Umbilical cord (tissue), 1 donor: ENCODE measurements at regions not wholly inside any gene's neighbourhood (a gene's known extent, or its start where the extent isn't known, plus 50 kb on each side); places are given as distances from the start of the nearest gene placed in this dataset.
"Not testable (repeated sequence)": the region's sequence is repeated elsewhere in the genome, so short reads cannot be mapped to it uniquely, and the experiment has no call there.

Source experiments
- DNase-seq: peaks from one replicate; pipeline ENCODE4 v3.0.0-alpha.2; 2015; ENCODE audit warnings: low spot score

- no peak for DNase-seq
These were observed 140.5 kb upstream of the ZNF536 start for GRCh38 chr19:30231408-30232318.

GRCh38 chr19:30233375-30233774 is 138.8 kb upstream of the ZNF536 start:
- no peak for DNase-seq

DNA sequence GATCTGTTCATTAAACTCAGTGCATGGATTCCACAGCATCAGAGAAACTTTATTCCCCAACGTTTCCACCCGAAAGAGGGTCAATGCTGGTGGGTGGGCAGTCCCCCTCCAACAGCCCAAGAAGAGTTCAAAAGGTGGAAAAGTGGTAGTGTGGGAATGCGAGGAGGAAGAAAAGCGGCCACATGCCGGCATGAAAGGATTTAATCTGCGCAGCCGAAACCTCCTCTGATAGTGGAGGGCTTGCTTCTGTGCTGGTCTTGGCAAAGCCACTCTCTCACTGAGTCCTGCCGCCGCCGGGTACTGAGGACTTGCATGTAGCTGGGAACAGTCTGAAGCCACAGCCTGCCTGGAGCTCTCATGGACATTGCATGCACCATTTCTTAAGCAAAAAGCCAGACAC is 136.2 kb upstream of the ZNF536 start:
- DNase-seq: peak; percentile 22

- no peak for DNase-seq
These were observed 135.6 kb upstream of the ZNF536 start for GRCh38 chr19:30236587-30236986.

- DNase-seq: no peak
These were observed 135.0 kb upstream of the ZNF536 start for GRCh38 chr19:30237140-30237539.

GRCh38 chr19:30240904-30241695 is 131.1 kb upstream of the ZNF536 start:
- DNase-seq: no peak

- DNase-seq: no peak
These were observed 127.7 kb upstream of the ZNF536 start for GRCh38 chr19:30244533-30244932.

- DNase-seq: no peak
These were observed 126.7 kb upstream of the ZNF536 start for GRCh38 chr19:30245401-30246039.

- no peak for DNase-seq
These were observed 122.3 kb upstream of the ZNF536 start for GRCh38 chr19:30249911-30250310.

DNA sequence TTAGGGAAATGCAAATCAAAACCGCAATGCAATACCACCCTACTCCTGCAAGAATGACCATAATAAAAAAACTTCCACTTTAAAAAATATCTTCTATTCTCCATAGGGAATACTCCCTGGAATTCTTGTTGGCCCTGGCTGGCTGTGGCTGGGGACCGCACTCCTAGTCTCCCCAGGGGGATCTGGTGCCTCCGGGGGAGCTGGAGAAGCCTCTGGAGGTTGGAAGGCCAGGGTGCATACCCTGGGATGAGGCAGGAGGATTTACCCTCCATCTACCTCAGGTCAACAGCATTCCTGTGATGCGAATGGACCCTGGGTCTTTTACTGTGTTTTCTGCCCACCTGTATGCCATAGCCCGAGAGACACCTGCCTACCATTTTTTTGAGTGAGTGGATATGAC is 120.0 kb upstream of the ZNF536 start:
- no peak for DNase-seq

- no peak for DNase-seq
These were observed 118.6 kb upstream of the ZNF536 start for GRCh38 chr19:30253581-30253996.

GRCh38 chr19:30254158-30254557 is 118.0 kb upstream of the ZNF536 start:
- no peak for DNase-seq

DNA sequence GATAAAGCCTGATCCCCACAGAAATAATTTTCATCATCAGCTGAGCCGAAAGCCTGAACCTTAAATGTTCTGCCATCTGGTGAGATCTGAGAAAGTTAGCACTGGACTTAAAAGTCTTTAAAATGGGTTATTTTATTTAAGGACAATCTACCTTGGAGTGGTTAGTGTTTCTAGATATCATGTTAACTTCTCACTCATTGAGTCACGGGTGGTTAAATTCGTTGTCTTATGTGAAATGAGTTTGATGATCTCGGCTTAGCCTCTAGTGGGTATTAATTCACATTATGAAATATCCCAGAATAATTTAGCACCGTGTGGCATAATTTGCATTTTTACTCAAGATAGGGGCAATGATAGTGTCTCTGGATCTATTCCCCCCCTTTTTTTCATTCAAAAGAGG is 117.4 kb upstream of the ZNF536 start:
- DNase-seq: no peak

DNA sequence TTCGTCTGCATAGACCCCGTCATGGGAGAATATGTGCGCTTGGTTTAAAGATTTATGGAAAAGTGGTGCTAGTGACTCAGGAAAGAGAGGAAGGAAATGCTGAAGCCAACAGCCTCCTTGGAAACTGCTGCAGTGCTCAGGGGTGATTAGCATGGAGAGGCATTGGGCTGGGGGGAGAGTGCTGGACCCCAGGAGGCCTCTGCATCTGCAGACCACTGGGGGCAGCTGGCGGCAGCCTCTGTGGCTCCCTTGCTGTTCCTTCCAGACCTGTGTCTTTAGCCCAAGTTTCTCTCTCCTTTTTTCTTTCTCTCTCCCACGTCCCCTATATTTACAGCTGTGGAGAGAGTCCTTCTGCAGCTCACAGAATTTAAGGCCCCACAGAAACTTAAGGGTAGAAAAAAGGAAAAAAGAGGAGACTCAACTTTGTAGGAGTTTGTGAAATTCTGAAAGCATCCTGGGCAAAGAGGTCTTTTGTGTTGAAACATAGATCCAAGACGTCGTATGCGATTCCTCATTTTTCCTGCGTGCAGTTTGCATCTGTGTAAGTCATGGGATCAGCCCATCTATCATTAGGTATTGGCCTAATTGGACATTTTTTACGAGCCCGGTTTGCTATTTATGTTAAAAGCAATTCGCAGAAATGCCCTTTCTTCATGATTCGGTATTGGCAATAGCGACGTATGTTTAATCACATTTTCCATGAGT is 116.2 kb upstream of the ZNF536 start:
- peak; percentile 12 for DNase-seq

DNA sequence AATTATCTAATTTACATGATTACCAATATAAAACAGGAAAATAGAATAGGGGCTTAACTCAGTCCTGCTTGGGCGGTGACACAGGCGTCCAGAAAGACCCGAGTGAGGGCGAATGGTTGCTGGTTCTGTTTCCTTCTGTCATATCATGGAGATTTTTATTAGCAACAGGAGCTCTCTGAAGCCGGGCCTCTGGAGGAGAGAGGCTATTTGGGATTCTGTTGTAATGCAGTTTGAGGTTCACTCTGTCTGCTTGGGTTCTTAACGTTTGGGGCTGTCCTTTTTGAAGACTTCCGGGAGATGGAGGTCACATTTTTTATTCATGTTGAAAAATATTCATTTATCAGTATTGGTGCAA is 115.7 kb upstream of the ZNF536 start:
- peak; percentile 3 for DNase-seq

GRCh38 chr19:30263830-30264381 is 108.3 kb upstream of the ZNF536 start:
- peak; percentile 29 for DNase-seq

DNA sequence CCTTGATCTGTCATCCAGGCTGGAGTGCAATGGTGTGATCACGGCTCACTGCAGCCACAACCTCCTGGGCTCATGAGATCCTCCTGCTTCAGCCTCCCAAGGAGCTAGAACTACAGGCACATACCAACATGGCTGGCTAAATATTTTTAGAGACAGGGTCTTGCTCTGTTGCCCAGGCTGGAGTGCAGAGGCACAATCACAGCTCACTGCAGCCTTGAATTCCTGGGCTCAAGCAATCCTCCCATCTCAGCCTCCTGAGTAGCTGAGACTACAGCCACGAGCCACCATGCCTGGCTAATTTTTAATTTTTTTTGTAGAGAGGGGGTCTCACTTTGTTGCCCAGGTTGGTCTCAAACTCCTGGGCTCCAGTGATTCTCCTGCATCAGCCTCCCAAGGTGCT is 106.3 kb upstream of the ZNF536 start:
- not testable (repeated sequence) for DNase-seq

DNA sequence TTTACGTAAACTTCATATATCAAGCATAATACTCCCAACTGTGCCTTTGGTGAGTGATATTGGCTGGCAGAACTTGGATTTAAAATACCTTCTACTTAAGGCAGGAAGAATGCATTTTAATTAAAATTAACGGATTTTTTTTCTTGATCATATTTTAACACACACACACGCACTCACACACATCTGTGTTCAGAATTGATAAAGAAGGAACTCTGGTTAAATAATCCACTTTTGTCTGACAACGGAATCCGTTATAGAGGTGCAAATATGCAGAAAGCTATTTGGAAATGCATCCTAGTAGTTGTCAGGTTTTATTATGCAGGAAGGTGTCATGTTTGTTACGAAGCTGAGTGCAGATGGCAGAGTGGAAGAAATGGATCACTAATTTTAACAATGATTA is 105.5 kb upstream of the ZNF536 start:
- no peak for DNase-seq

GRCh38 chr19:30267332-30267731 is 104.9 kb upstream of the ZNF536 start:
- no peak for DNase-seq

- no peak for DNase-seq
These were observed 103.6 kb upstream of the ZNF536 start for GRCh38 chr19:30268601-30269000.

- DNase-seq: no peak
These were observed 102.5 kb upstream of the ZNF536 start for GRCh38 chr19:30269638-30270037.
